K562 (cell line): ENCODE measurements at regions not wholly inside any gene's neighbourhood (a gene's known extent, or its start where the extent isn't known, plus 50 kb on each side); places are given as distances from the start of the nearest gene placed in this dataset.

Experiments used
- EHMT2 ChIP-seq: fragments of 450-650 bp; IDR thresholded peaks from 2 replicates; pipeline ENCODE4 v1.6.1; 2018; ENCODE audit warnings: antibody characterized with exemption
- EP300 ChIP-seq: IDR thresholded peaks from 2 replicates; pipeline ENCODE4 v1.6.1; 2012; ENCODE audit warnings: low read length, improper control_type of control experiment
- JUNB ChIP-seq: fragments of 450-650 bp; formaldehyde crosslinking; conservative IDR thresholded peaks from 2 replicates; pipeline ENCODE4 v1.4.0; 2020; ENCODE audit warnings: mild to moderate bottlenecking
- JUND ChIP-seq, 2 experiments: IDR thresholded peaks; 2 replicates in 1 of 2; 3 replicates in 1 of 2; pipeline ENCODE4 v1.6.1; 2011; ENCODE audit warnings: borderline replicate concordance in 2 of 2, low read depth in 2 of 2, low read length in 2 of 2, improper control_type of control experiment in 1 of 2, missing biosample characterization in 1 of 2, missing genetic modification characterization in 1 of 2, missing genetic modification reagents in 1 of 2
- MAZ ChIP-seq, 2 experiments: fragments of 450-650 bp in 1 of 2; sonication (generic) in 1 of 2; formaldehyde crosslinking; IDR thresholded peaks in 1 of 2; conservative IDR thresholded peaks in 1 of 2; 2 replicates each; pipeline versions ENCODE4 v1.4.0 to v1.5.0; 2020; ENCODE audit warnings: mild to moderate bottlenecking in 1 of 2, missing genetic modification reagents in 1 of 2
- NFIX ChIP-seq: fragments of 250-450 bp; sonication (Bioruptor Pico); IDR thresholded peaks from 2 replicates; pipeline ENCODE4 v1.4.0; 2020; ENCODE audit warnings: low read depth, mild to moderate bottlenecking, moderate library complexity
- PHF8 ChIP-seq: fragments of 200-600 bp; sonication (generic); IDR thresholded peaks from 2 replicates; pipeline ENCODE4 v1.6.1; 2012; ENCODE audit warnings: mixed run types, mild to moderate bottlenecking, inconsistent platforms, low read length, moderate library complexity, borderline replicate concordance
- POLR2A ChIP-seq: fragments of 450-650 bp; conservative IDR thresholded peaks from 2 replicates; pipeline ENCODE4 v1.6.1; 2016
- SRF ChIP-seq, 2 experiments: fragments of 250-450, 450-650 bp in 1 of 2; sonication (Bioruptor Pico) in 1 of 2; sonication (generic) in 1 of 2; formaldehyde crosslinking; IDR thresholded peaks; 2 replicates each; pipeline versions ENCODE4 v1.5.0 to v1.5.1; 2020 to 2022; ENCODE audit warnings: mild to moderate bottlenecking in 1 of 2, missing genetic modification reagents in 1 of 2
- ZFX ChIP-seq: sonication (generic); formaldehyde crosslinking; IDR thresholded peaks from 2 replicates; pipeline ENCODE4 v1.8.0; 2022; ENCODE audit warnings: mild to moderate bottlenecking, missing genetic modification reagents, moderate library complexity
- TF ChIP-seq, protein P1 (sequence below), 3 experiments: IDR thresholded peaks in 2 of 3; conservative IDR thresholded peaks in 1 of 3; 2 replicates each; pipeline ENCODE4 v1.5.1; 2011 to 2012; ENCODE audit warnings: low read length in 3 of 3, mild to moderate bottlenecking in 3 of 3, control low read depth in 2 of 3, improper control_type of control experiment in 1 of 3, inconsistent platforms in 1 of 3, low read depth in 1 of 3, mixed read lengths in 1 of 3, moderate library complexity in 1 of 3; ENCODE audit not compliant: insufficient read depth in 2 of 3
- TF ChIP-seq, protein P2 (sequence below): fragments of 450-650 bp; formaldehyde crosslinking; IDR thresholded peaks from 2 replicates; pipeline ENCODE4 v1.4.0; 2020; ENCODE audit warnings: mild to moderate bottlenecking, moderate library complexity
- TF ChIP-seq, protein P3 (sequence below): sonication (generic); formaldehyde crosslinking; IDR thresholded peaks from 2 replicates; pipeline ENCODE4 v1.8.0; 2022; ENCODE audit warnings: mild to moderate bottlenecking, low read depth, missing genetic modification reagents

DNA sequence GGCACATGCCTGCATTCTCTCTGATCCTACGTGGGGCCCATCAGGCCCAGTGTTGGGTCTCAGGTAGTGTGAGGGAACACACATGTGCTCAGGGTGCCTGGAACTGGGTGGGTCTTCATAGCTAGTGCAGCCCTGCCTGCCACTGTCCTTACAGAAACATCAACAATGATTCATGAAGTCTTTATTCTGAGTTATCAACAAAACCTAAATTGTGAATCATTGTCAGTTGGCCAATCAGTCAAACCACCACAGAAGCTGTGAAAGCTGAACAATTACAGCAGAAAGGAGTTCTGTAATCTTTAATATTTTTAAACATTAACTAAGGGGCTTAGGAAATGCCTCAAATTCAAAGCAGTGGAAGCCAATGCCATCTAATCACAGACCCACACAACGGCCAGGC is 82.8 kb upstream of the ZNF521 start:
- TF ChIP-seq POLR2A = no peak
- TF ChIP-seq, protein P1, sequence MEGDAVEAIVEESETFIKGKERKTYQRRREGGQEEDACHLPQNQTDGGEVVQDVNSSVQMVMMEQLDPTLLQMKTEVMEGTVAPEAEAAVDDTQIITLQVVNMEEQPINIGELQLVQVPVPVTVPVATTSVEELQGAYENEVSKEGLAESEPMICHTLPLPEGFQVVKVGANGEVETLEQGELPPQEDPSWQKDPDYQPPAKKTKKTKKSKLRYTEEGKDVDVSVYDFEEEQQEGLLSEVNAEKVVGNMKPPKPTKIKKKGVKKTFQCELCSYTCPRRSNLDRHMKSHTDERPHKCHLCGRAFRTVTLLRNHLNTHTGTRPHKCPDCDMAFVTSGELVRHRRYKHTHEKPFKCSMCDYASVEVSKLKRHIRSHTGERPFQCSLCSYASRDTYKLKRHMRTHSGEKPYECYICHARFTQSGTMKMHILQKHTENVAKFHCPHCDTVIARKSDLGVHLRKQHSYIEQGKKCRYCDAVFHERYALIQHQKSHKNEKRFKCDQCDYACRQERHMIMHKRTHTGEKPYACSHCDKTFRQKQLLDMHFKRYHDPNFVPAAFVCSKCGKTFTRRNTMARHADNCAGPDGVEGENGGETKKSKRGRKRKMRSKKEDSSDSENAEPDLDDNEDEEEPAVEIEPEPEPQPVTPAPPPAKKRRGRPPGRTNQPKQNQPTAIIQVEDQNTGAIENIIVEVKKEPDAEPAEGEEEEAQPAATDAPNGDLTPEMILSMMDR (IDR thresholded peaks at IDR 0.05 in 2 of 3, conservative IDR thresholded peaks at IDR 0.05 in 1 of 3; ENCODE audit: insufficient read depth in 2 of 3, low read depth in 1 of 3, low read length in 3 of 3) = no peak
- TF ChIP-seq SRF (CRISPR knock-in tag; IDR thresholded peaks at IDR 0.05) = no peak
- no peak for TF ChIP-seq ZFX (CRISPR knock-in tag)
- TF ChIP-seq, protein P2, sequence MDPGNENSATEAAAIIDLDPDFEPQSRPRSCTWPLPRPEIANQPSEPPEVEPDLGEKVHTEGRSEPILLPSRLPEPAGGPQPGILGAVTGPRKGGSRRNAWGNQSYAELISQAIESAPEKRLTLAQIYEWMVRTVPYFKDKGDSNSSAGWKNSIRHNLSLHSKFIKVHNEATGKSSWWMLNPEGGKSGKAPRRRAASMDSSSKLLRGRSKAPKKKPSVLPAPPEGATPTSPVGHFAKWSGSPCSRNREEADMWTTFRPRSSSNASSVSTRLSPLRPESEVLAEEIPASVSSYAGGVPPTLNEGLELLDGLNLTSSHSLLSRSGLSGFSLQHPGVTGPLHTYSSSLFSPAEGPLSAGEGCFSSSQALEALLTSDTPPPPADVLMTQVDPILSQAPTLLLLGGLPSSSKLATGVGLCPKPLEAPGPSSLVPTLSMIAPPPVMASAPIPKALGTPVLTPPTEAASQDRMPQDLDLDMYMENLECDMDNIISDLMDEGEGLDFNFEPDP = no peak
- no peak for TF ChIP-seq MAZ (CRISPR knock-in tag; conservative IDR thresholded peaks at IDR 0.05 in 1 of 2, IDR thresholded peaks at IDR 0.05 in 1 of 2)
- TF ChIP-seq, protein P3, sequence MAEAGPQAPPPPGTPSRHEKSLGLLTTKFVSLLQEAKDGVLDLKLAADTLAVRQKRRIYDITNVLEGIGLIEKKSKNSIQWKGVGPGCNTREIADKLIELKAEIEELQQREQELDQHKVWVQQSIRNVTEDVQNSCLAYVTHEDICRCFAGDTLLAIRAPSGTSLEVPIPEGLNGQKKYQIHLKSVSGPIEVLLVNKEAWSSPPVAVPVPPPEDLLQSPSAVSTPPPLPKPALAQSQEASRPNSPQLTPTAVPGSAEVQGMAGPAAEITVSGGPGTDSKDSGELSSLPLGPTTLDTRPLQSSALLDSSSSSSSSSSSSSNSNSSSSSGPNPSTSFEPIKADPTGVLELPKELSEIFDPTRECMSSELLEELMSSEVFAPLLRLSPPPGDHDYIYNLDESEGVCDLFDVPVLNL (CRISPR knock-in tag) = no peak
- TF ChIP-seq JUNB (CRISPR knock-in tag) = no peak
- TF ChIP-seq JUND (IDR thresholded peaks at IDR 0.05; ENCODE audit: borderline replicate concordance, low read depth, low read length) = no peak
- no peak for TF ChIP-seq JUND (tag; IDR thresholded peaks at IDR 0.05; ENCODE audit: borderline replicate concordance, low read depth, low read length)
- no peak for TF ChIP-seq EP300
- TF ChIP-seq PHF8 = no peak
- no peak for TF ChIP-seq EHMT2
- TF ChIP-seq NFIX (CRISPR knock-in tag) = no peak
